Chondrocyte (in vitro differentiated cells): ENCODE measurements at regions not wholly inside any gene's neighbourhood (a gene's known extent, or its start where the extent isn't known, plus 50 kb on each side); places are given as distances from the start of the nearest gene placed in this dataset.

Experiments
- DNase-seq: peaks from one replicate; pipeline ENCODE4 v3.0.0; 2021; ENCODE audit warnings: mixed read lengths, low spot score
- H3K27ac Mint-ChIP-seq: one replicate; pipeline ENCODE4 v1.8.0; 2021; ENCODE audit warnings: mild to moderate bottlenecking, moderate library complexity, mixed read lengths; ENCODE audit not compliant: unreplicated experiment
- H3K27me3 Mint-ChIP-seq: 2 replicates; pipeline ENCODE4 v1.8.0; 2021; ENCODE audit warnings: low read depth, mixed read lengths
- H3K36me3 Mint-ChIP-seq: 2 replicates; pipeline ENCODE4 v1.8.0; 2021; ENCODE audit warnings: low read depth, mixed read lengths
- H3K4me1 Mint-ChIP-seq: 2 replicates; pipeline ENCODE4 v1.8.0; 2021; ENCODE audit warnings: low read depth, mild to moderate bottlenecking, mixed read lengths
- H3K4me3 Mint-ChIP-seq: one replicate; pipeline ENCODE4 v1.8.0; 2021; ENCODE audit warnings: mild to moderate bottlenecking, moderate library complexity, mixed read lengths; ENCODE audit not compliant: unreplicated experiment
- H3K9me3 Mint-ChIP-seq: 2 replicates; pipeline ENCODE4 v1.8.0; 2021; ENCODE audit warnings: low read depth, mixed read lengths
- CTCF ChIP-seq: fragments of 200-600 bp; sonication (generic); IDR thresholded peaks from 2 replicates; pipeline ENCODE4 v1.5.0; 2021; ENCODE audit warnings: antibody characterized with exemption, mild to moderate bottlenecking, moderate library complexity

GRCh38 chr5:124136609-124137008 is 609.8 kb downstream of the ZNF608 start:
- Mint-ChIP-seq H3K4me1 (no peaks in the 10 kb centered on the region), H3K9me3 (peaks cover 2% of the 10 kb centered on the region), H3K27ac (no peak overlapping the region), H3K27me3 (no peaks in the 10 kb centered on the region), H3K36me3 (peaks cover 1% of the 10 kb centered on the region), H3K4me3 (no peak overlapping the region)
- DNase-seq, result no peak
- no peak for TF ChIP-seq CTCF

- no peak overlapping the region for H3K27ac Mint-ChIP-seq
- no peak for DNase-seq
- no peak for TF ChIP-seq CTCF
Observed at GRCh38 chr5:124134941-124135340, 611.5 kb downstream of the ZNF608 start.

GRCh38 chr5:124133406-124133805 is 613.0 kb downstream of the ZNF608 start:
- DNase-seq, result no peak
- no peak overlapping the region for H3K4me3 Mint-ChIP-seq
- no peak overlapping the region for H3K27ac Mint-ChIP-seq
- no peaks in the 10 kb centered on the region for H3K4me1 Mint-ChIP-seq
- H3K36me3 Mint-ChIP-seq, result no peaks in the 10 kb centered on the region
- H3K27me3 Mint-ChIP-seq, result no peaks in the 10 kb centered on the region
- no peaks in the 10 kb centered on the region for H3K9me3 Mint-ChIP-seq
- no peak for TF ChIP-seq CTCF

More at GRCh38 chr5:124134941-124135340, 611.5 kb downstream of the ZNF608 start:
- H3K36me3 Mint-ChIP-seq, result no peaks in the 10 kb centered on the region
- no peaks in the 10 kb centered on the region for H3K4me1 Mint-ChIP-seq
- no peak overlapping the region for H3K4me3 Mint-ChIP-seq
- no peaks in the 10 kb centered on the region for H3K9me3 Mint-ChIP-seq
- H3K27me3 Mint-ChIP-seq, result no peaks in the 10 kb centered on the region

- H3K4me3 Mint-ChIP-seq, result no peak overlapping the region
- no peaks in the 10 kb centered on the region for H3K36me3 Mint-ChIP-seq
- no peaks in the 10 kb centered on the region for H3K9me3 Mint-ChIP-seq
- H3K27ac Mint-ChIP-seq, result no peak overlapping the region
- no peak for DNase-seq
- H3K4me1 Mint-ChIP-seq, result peaks cover 5% of the 10 kb centered on the region
- no peak for TF ChIP-seq CTCF
- no peaks in the 10 kb centered on the region for H3K27me3 Mint-ChIP-seq
Observed at GRCh38 chr5:124132843-124133242, 613.6 kb downstream of the ZNF608 start.

GRCh38 chr5:124131466-124131865 is 615.0 kb downstream of the ZNF608 start:
- Mint-ChIP-seq H3K27me3 (no peaks in the 10 kb centered on the region), H3K27ac (no peak overlapping the region)
- TF ChIP-seq CTCF, result no peak

More at GRCh38 chr5:124131466-124131865, 615.0 kb downstream of the ZNF608 start:
- Mint-ChIP-seq H3K9me3 (no peaks in the 10 kb centered on the region), H3K36me3 (no peaks in the 10 kb centered on the region), H3K4me1 (peaks cover 10% of the 10 kb centered on the region), H3K4me3 (no peak overlapping the region)
- DNase-seq, result no peak
